ENCODE measurements at regions not wholly inside any gene's neighbourhood (a gene's known extent, or its start where the extent isn't known, plus 50 kb on each side); places are given as distances from the start of the nearest gene placed in this dataset.

GRCh38 chr5:174325431-174325830 lies 279.9 kb downstream of the NSG2 start:
- H3K36me3 Mint-ChIP-seq (ENCODE audit: low read depth) = no peaks in the 10 kb centered on the region
- H3K4me3 Mint-ChIP-seq = no peak overlapping the region
- H3K27ac Mint-ChIP-seq = no peak overlapping the region
- peaks cover 29% of the 10 kb centered on the region for H3K27me3 Mint-ChIP-seq (ENCODE audit: low read depth)
- intact Hi-C loops (cut with micrococcal nuclease) = loop anchor here (10.0 kb wide), 1 partner anchor 409 kb away; no protein-coding TSS in a partner anchor
- CTCF ChIA-PET = no interaction called here
- no peaks in the 10 kb centered on the region for H3K4me1 Mint-ChIP-seq (ENCODE audit: low read depth)
- DNase-seq = no peak
- no peaks in the 10 kb centered on the region for H3K9me3 Mint-ChIP-seq

GRCh38 chr5:174325961-174326360 lies 280.5 kb downstream of the NSG2 start:
- Mint-ChIP-seq H3K4me1 (ENCODE audit: low read depth) (no peaks in the 10 kb centered on the region), H3K27me3 (ENCODE audit: low read depth) (peaks cover 29% of the 10 kb centered on the region), H3K36me3 (ENCODE audit: low read depth) (no peaks in the 10 kb centered on the region), H3K9me3 (no peaks in the 10 kb centered on the region), H3K27ac (no peak overlapping the region), H3K4me3 (no peak overlapping the region)
- CTCF ChIA-PET = no interaction called here
- no peak for DNase-seq
- intact Hi-C loops (cut with micrococcal nuclease) = loop anchor here (2.0 to 10.0 kb wide), 2 partner anchors 93 to 409 kb away; no protein-coding TSS in a partner anchor

- no peak overlapping the region for H3K4me3 Mint-ChIP-seq
- H3K36me3 Mint-ChIP-seq (ENCODE audit: low read depth) = no peaks in the 10 kb centered on the region
- H3K27me3 Mint-ChIP-seq (ENCODE audit: low read depth) = peaks cover 25% of the 10 kb centered on the region
- no peaks in the 10 kb centered on the region for H3K4me1 Mint-ChIP-seq (ENCODE audit: low read depth)
- H3K27ac Mint-ChIP-seq = no peak overlapping the region
- H3K9me3 Mint-ChIP-seq = no peaks in the 10 kb centered on the region
- intact Hi-C loops (cut with micrococcal nuclease) = loop anchor here (2.0 to 10.0 kb wide), 2 partner anchors 92 to 408 kb away; no protein-coding TSS in a partner anchor
- no peak for DNase-seq
- CTCF ChIA-PET = no interaction called here
Measured at GRCh38 chr5:174326372-174326771, 280.9 kb downstream of the NSG2 start.

GRCh38 chr5:174327317-174327864 lies 281.9 kb downstream of the NSG2 start:
- no peaks in the 10 kb centered on the region for H3K9me3 Mint-ChIP-seq
- peaks cover 23% of the 10 kb centered on the region for H3K27me3 Mint-ChIP-seq (ENCODE audit: low read depth)
- CTCF ChIA-PET = interaction anchor here (0.7 to 0.8 kb wide), 3 partner anchors 8 to 468 kb away, joined by 3 to 4 read pairs (median 3); no protein-coding TSS in a partner anchor
- intact Hi-C loops (cut with micrococcal nuclease) = loop anchor here (1.0 to 10.0 kb wide), 3 partner anchors 91 to 466 kb away; no protein-coding TSS in a partner anchor
- H3K36me3 Mint-ChIP-seq (ENCODE audit: low read depth) = no peaks in the 10 kb centered on the region
- H3K4me3 Mint-ChIP-seq = no peak overlapping the region
- H3K4me1 Mint-ChIP-seq (ENCODE audit: low read depth) = no peaks in the 10 kb centered on the region
- peak; percentile 76 for DNase-seq
- no peak overlapping the region for H3K27ac Mint-ChIP-seq

- H3K4me1 Mint-ChIP-seq (ENCODE audit: low read depth) = no peaks in the 10 kb centered on the region
- CTCF ChIA-PET = no interaction called here
- intact Hi-C loops (cut with micrococcal nuclease) = loop anchor here (1.0 to 10.0 kb wide), 3 partner anchors 91 to 465 kb away; no protein-coding TSS in a partner anchor
- peak overlapping the region; percentile 31 for H3K27ac Mint-ChIP-seq
- no peak for DNase-seq
- no peak overlapping the region for H3K4me3 Mint-ChIP-seq
- H3K9me3 Mint-ChIP-seq = no peaks in the 10 kb centered on the region
- H3K27me3 Mint-ChIP-seq (ENCODE audit: low read depth) = peaks cover 19% of the 10 kb centered on the region
- no peaks in the 10 kb centered on the region for H3K36me3 Mint-ChIP-seq (ENCODE audit: low read depth)
Measured at GRCh38 chr5:174327896-174328295, 282.4 kb downstream of the NSG2 start.

- peaks cover 16% of the 10 kb centered on the region for H3K27me3 Mint-ChIP-seq (ENCODE audit: low read depth)
- no peaks in the 10 kb centered on the region for H3K4me1 Mint-ChIP-seq (ENCODE audit: low read depth)
- H3K36me3 Mint-ChIP-seq (ENCODE audit: low read depth) = no peaks in the 10 kb centered on the region
- CTCF ChIA-PET = interaction anchor here (1.6 kb wide), 1 partner anchor 10 kb away, joined by 5 read pairs; no protein-coding TSS in a partner anchor
- intact Hi-C loops (cut with micrococcal nuclease) = loop anchor here (10.0 kb wide), 1 partner anchor 406 kb away; no protein-coding TSS in a partner anchor
- no peak for DNase-seq
- H3K27ac Mint-ChIP-seq = peak overlapping the region; percentile 31
- H3K9me3 Mint-ChIP-seq = no peaks in the 10 kb centered on the region
- H3K4me3 Mint-ChIP-seq = no peak overlapping the region
Measured at GRCh38 chr5:174328631-174329299, 283.3 kb downstream of the NSG2 start.

- H3K27me3 Mint-ChIP-seq (ENCODE audit: low read depth) = peaks cover 8% of the 10 kb centered on the region
- peak overlapping the region; percentile 31 for H3K27ac Mint-ChIP-seq
- no peaks in the 10 kb centered on the region for H3K36me3 Mint-ChIP-seq (ENCODE audit: low read depth)
- DNase-seq = no peak
- intact Hi-C loops (cut with micrococcal nuclease) = loop anchor here (10.0 kb wide), 1 partner anchor 405 kb away; no protein-coding TSS in a partner anchor
- H3K4me3 Mint-ChIP-seq = no peak overlapping the region
- H3K9me3 Mint-ChIP-seq = no peaks in the 10 kb centered on the region
- CTCF ChIA-PET = interaction anchor here (1.6 kb wide), 1 partner anchor 11 kb away, joined by 5 read pairs; no protein-coding TSS in a partner anchor
- no peaks in the 10 kb centered on the region for H3K4me1 Mint-ChIP-seq (ENCODE audit: low read depth)
Measured at GRCh38 chr5:174329738-174330137, 284.2 kb downstream of the NSG2 start.

GRCh38 chr5:174335682-174336364 lies 290.3 kb downstream of the NSG2 start:
- H3K27ac Mint-ChIP-seq = no peak overlapping the region
- H3K9me3 Mint-ChIP-seq = no peaks in the 10 kb centered on the region
- peaks cover 31% of the 10 kb centered on the region for H3K27me3 Mint-ChIP-seq (ENCODE audit: low read depth)
- CTCF ChIA-PET = no interaction called here
- DNase-seq = no peak
- H3K4me1 Mint-ChIP-seq (ENCODE audit: low read depth) = no peaks in the 10 kb centered on the region
- intact Hi-C loops (cut with micrococcal nuclease) = no loop called here
- no peak overlapping the region for H3K4me3 Mint-ChIP-seq
- H3K36me3 Mint-ChIP-seq (ENCODE audit: low read depth) = no peaks in the 10 kb centered on the region

GRCh38 chr5:174336479-174336878 lies 291.0 kb downstream of the NSG2 start:
- no peak for DNase-seq
- Mint-ChIP-seq H3K4me3 (no peak overlapping the region), H3K4me1 (ENCODE audit: low read depth) (no peaks in the 10 kb centered on the region), H3K36me3 (ENCODE audit: low read depth) (no peaks in the 10 kb centered on the region), H3K27me3 (ENCODE audit: low read depth) (peaks cover 31% of the 10 kb centered on the region), H3K27ac (no peak overlapping the region), H3K9me3 (no peaks in the 10 kb centered on the region)
- CTCF ChIA-PET = no interaction called here
- intact Hi-C loops (cut with micrococcal nuclease) = no loop called here

- Mint-ChIP-seq H3K27ac (no peak overlapping the region), H3K36me3 (ENCODE audit: low read depth) (no peaks in the 10 kb centered on the region), H3K27me3 (ENCODE audit: low read depth) (peaks cover 27% of the 10 kb centered on the region), H3K4me3 (no peak overlapping the region), H3K4me1 (ENCODE audit: low read depth) (no peaks in the 10 kb centered on the region), H3K9me3 (no peaks in the 10 kb centered on the region)
- CTCF ChIA-PET = no interaction called here
- intact Hi-C loops (cut with micrococcal nuclease) = no loop called here
- DNase-seq = no peak
Measured at GRCh38 chr5:174337276-174338184, 292.0 kb downstream of the NSG2 start.

GRCh38 chr5:174338185-174339010 lies 292.9 kb downstream of the NSG2 start:
- Mint-ChIP-seq H3K36me3 (ENCODE audit: low read depth) (no peaks in the 10 kb centered on the region), H3K4me3 (no peak overlapping the region), H3K9me3 (no peaks in the 10 kb centered on the region), H3K27me3 (ENCODE audit: low read depth) (peaks cover 29% of the 10 kb centered on the region), H3K4me1 (ENCODE audit: low read depth) (no peaks in the 10 kb centered on the region), H3K27ac (no peak overlapping the region)
- no peak for DNase-seq
- intact Hi-C loops (cut with micrococcal nuclease) = no loop called here
- CTCF ChIA-PET = no interaction called here
